Astrocyte (in vitro differentiated cells and primary cell): ENCODE measurements at regions not wholly inside any gene's neighbourhood (a gene's known extent, or its start where the extent isn't known, plus 50 kb on each side); places are given as distances from the start of the nearest gene placed in this dataset.

ENCODE experiments used
- DNase-seq: peaks from one replicate; pipeline ENCODE4 v3.0.0-alpha.2; 2010; ENCODE audit warnings: low read depth
- FAIRE-seq: peaks from 2 replicates; lab custom pipeline; 2011; peaks lifted over from hg19 to GRCh38; lab: Jason Lieb, UNC
- H2AFZ ChIP-seq: 2 replicates; pipeline ENCODE4 v1.6.0; 2012; ENCODE audit warnings: low read depth, low read length, inconsistent platforms
- H3K27ac ChIP-seq: 2 replicates; pipeline ENCODE4 v1.5.1; 2011; ENCODE audit warnings: low read depth, low read length, inconsistent platforms
- H3K27me3 ChIP-seq: 2 replicates; pipeline ENCODE4 v1.6.0; 2011; ENCODE audit warnings: low read length, inconsistent platforms; ENCODE audit not compliant: insufficient read depth
- H3K36me3 ChIP-seq: 2 replicates; pipeline ENCODE4 v1.5.1; 2011; ENCODE audit warnings: low read length, inconsistent platforms; ENCODE audit not compliant: insufficient read depth
- H3K4me1 ChIP-seq: 2 replicates; pipeline ENCODE4 v1.5.1; 2011; ENCODE audit warnings: low read length, inconsistent platforms; ENCODE audit not compliant: insufficient read depth
- H3K4me2 ChIP-seq: 2 replicates; pipeline ENCODE4 v1.6.0; 2012; ENCODE audit warnings: low read length, inconsistent platforms
- H3K4me3 ChIP-seq: 2 replicates; pipeline ENCODE4 v1.5.1; 2011; ENCODE audit warnings: low read depth, mild to moderate bottlenecking, low read length, inconsistent platforms; ENCODE audit not compliant: insufficient read depth
- H3K79me2 ChIP-seq: 2 replicates; pipeline ENCODE4 v1.6.0; 2012; ENCODE audit warnings: mild to moderate bottlenecking, low read length, inconsistent platforms; ENCODE audit not compliant: insufficient read depth
- H3K9ac ChIP-seq: 2 replicates; pipeline ENCODE4 v1.6.0; 2012; ENCODE audit warnings: mild to moderate bottlenecking, low read length, inconsistent platforms
- H3K9me3 ChIP-seq: 2 replicates; pipeline ENCODE4 v1.5.1; 2012; ENCODE audit warnings: low read depth, mild to moderate bottlenecking, low read length, inconsistent platforms; ENCODE audit not compliant: insufficient read depth
- H4K20me1 ChIP-seq: 2 replicates; pipeline ENCODE4 v1.6.0; 2012; ENCODE audit warnings: low read length, inconsistent platforms; ENCODE audit not compliant: insufficient read depth
- H3K27ac Mint-ChIP-seq: one replicate; pipeline ENCODE4 v1.8.0; 2021; ENCODE audit warnings: mild to moderate bottlenecking, mixed read lengths; ENCODE audit not compliant: unreplicated experiment
- H3K27me3 Mint-ChIP-seq: one replicate; pipeline ENCODE4 v1.8.0; 2021; ENCODE audit warnings: low read depth, mixed read lengths; ENCODE audit not compliant: unreplicated experiment
- H3K36me3 Mint-ChIP-seq: one replicate; pipeline ENCODE4 v1.8.0; 2021; ENCODE audit warnings: low read depth, mixed read lengths; ENCODE audit not compliant: unreplicated experiment
- H3K4me1 Mint-ChIP-seq: one replicate; pipeline ENCODE4 v1.8.0; 2021; ENCODE audit warnings: low read depth, mixed read lengths; ENCODE audit not compliant: unreplicated experiment
- H3K4me3 Mint-ChIP-seq: one replicate; pipeline ENCODE4 v1.8.0; 2021; ENCODE audit warnings: mild to moderate bottlenecking, moderate library complexity, mixed read lengths; ENCODE audit not compliant: unreplicated experiment
- H3K9me3 Mint-ChIP-seq: one replicate; pipeline ENCODE4 v1.8.0; 2021; ENCODE audit warnings: mild to moderate bottlenecking, mixed read lengths; ENCODE audit not compliant: unreplicated experiment
- CTCF ChIP-seq: IDR thresholded peaks from 2 replicates; pipeline ENCODE4 v1.5.1; 2011; ENCODE audit warnings: low read depth, mild to moderate bottlenecking, inconsistent platforms, low read length, moderate library complexity; ENCODE audit not compliant: insufficient read depth
- EZH2 ChIP-seq: IDR thresholded peaks from 2 replicates; pipeline ENCODE4 v1.6.1; 2012; ENCODE audit warnings: mild to moderate bottlenecking, low read length, inconsistent platforms; ENCODE audit not compliant: insufficient read depth

GRCh38 chr5:136768457-136768856 is 403.1 kb upstream of the TRPC7 start:
- peaks cover 2% of the 10 kb centered on the region for H3K9me3 Mint-ChIP-seq
- H3K27me3 ChIP-seq = peaks cover 5% of the 10 kb centered on the region
- H4K20me1 ChIP-seq = no peaks in the 10 kb centered on the region
- peaks cover 14% of the 10 kb centered on the region for H3K27me3 Mint-ChIP-seq
- FAIRE-seq (no peak), DNase-seq (no peak)
- H3K27ac Mint-ChIP-seq = peak overlapping the region; percentile 43
- TF ChIP-seq CTCF = no peak
- TF ChIP-seq EZH2 = no peak
- H3K79me2 ChIP-seq = no peaks in the 10 kb centered on the region
- H3K4me3 Mint-ChIP-seq = no peak overlapping the region
- H3K36me3 Mint-ChIP-seq = no peaks in the 10 kb centered on the region
- H3K9me3 ChIP-seq = no peaks in the 10 kb centered on the region
- no peaks in the 10 kb centered on the region for H3K4me1 ChIP-seq
- H3K27ac ChIP-seq = no peak overlapping the region
- H3K4me2 ChIP-seq = no peak overlapping the region
- H3K9ac ChIP-seq = no peak overlapping the region
- H2AFZ ChIP-seq = no peak overlapping the region
- peaks cover 3% of the 10 kb centered on the region for H3K4me1 Mint-ChIP-seq
- no peak overlapping the region for H3K4me3 ChIP-seq
- H3K36me3 ChIP-seq = no peaks in the 10 kb centered on the region

GRCh38 chr5:136766456-136766855 is 401.1 kb upstream of the TRPC7 start:
- H3K79me2 ChIP-seq = no peaks in the 10 kb centered on the region
- FAIRE-seq = no peak
- H3K9ac ChIP-seq = no peak overlapping the region
- no peak overlapping the region for H3K4me2 ChIP-seq
- no peak overlapping the region for H3K27ac Mint-ChIP-seq
- peaks cover 2% of the 10 kb centered on the region for H3K9me3 Mint-ChIP-seq
- H3K9me3 ChIP-seq = no peaks in the 10 kb centered on the region
- H3K4me1 ChIP-seq = no peaks in the 10 kb centered on the region
- H4K20me1 ChIP-seq = no peaks in the 10 kb centered on the region
- no peak overlapping the region for H3K4me3 ChIP-seq
- peaks cover 3% of the 10 kb centered on the region for H3K4me1 Mint-ChIP-seq
- no peak for DNase-seq
- H3K27me3 Mint-ChIP-seq = peaks cover 12% of the 10 kb centered on the region
- no peaks in the 10 kb centered on the region for H3K36me3 ChIP-seq
- H3K27ac ChIP-seq = no peak overlapping the region
- no peaks in the 10 kb centered on the region for H3K27me3 ChIP-seq
- H3K4me3 Mint-ChIP-seq = no peak overlapping the region
- no peak for TF ChIP-seq CTCF
- no peak for TF ChIP-seq EZH2
- no peak overlapping the region for H2AFZ ChIP-seq
- H3K36me3 Mint-ChIP-seq = no peaks in the 10 kb centered on the region

- Mint-ChIP-seq H3K27me3 (peaks cover 11% of the 10 kb centered on the region), H3K4me3 (no peak overlapping the region), H3K36me3 (no peaks in the 10 kb centered on the region), H3K4me1 (peaks cover 3% of the 10 kb centered on the region), H3K9me3 (peaks cover 2% of the 10 kb centered on the region), H3K27ac (no peak overlapping the region)
- no peaks in the 10 kb centered on the region for H3K9me3 ChIP-seq
- H3K27ac ChIP-seq = no peak overlapping the region
- H4K20me1 ChIP-seq = no peaks in the 10 kb centered on the region
- no peak overlapping the region for H3K9ac ChIP-seq
- no peak for DNase-seq
- no peak for FAIRE-seq
- H3K36me3 ChIP-seq = no peaks in the 10 kb centered on the region
- H3K4me2 ChIP-seq = no peak overlapping the region
- no peaks in the 10 kb centered on the region for H3K79me2 ChIP-seq
- H3K4me3 ChIP-seq = no peak overlapping the region
- H2AFZ ChIP-seq = no peak overlapping the region
- TF ChIP-seq CTCF (no peak), EZH2 (no peak)
- no peaks in the 10 kb centered on the region for H3K4me1 ChIP-seq
- H3K27me3 ChIP-seq = no peaks in the 10 kb centered on the region
Observed at GRCh38 chr5:136764601-136765000, 399.3 kb upstream of the TRPC7 start.
